OCI-M1 (cell line): ENCODE measurements at regions not wholly inside any gene's neighbourhood (a gene's known extent, or its start where the extent isn't known, plus 50 kb on each side); places are given as distances from the start of the nearest gene placed in this dataset.
A peak's percentile ranks its signal among the peaks of the same experiment; 100 is the strongest.

Experiments used
- DNase-seq: peaks from one replicate; lab custom pipeline; 2025; lab: John Stamatoyannopoulos, UW

- DNase-seq, result no peak
These were observed 170.0 kb upstream of the ZNF32 start for GRCh38 chr10:43818687-43819086.

GRCh38 chr10:43817368-43817767 is 168.7 kb upstream of the ZNF32 start:
- no peak for DNase-seq

GRCh38 chr10:43816351-43817321 is 168.0 kb upstream of the ZNF32 start:
- peak; percentile 62 for DNase-seq

GRCh38 chr10:43815181-43815885 is 166.7 kb upstream of the ZNF32 start:
- no peak for DNase-seq

- no peak for DNase-seq
These were observed 166.0 kb upstream of the ZNF32 start for GRCh38 chr10:43814663-43815062.

GRCh38 chr10:43811871-43812270 is 163.2 kb upstream of the ZNF32 start:
- no peak for DNase-seq

- no peak for DNase-seq
These were observed 160.7 kb upstream of the ZNF32 start for GRCh38 chr10:43809211-43809930.

- DNase-seq, result no peak
These were observed 159.5 kb upstream of the ZNF32 start for GRCh38 chr10:43808136-43808535.

- DNase-seq, result no peak
These were observed 158.4 kb upstream of the ZNF32 start for GRCh38 chr10:43806831-43807640.

GRCh38 chr10:43803791-43804190 is 155.1 kb upstream of the ZNF32 start:
- DNase-seq, result no peak

GRCh38 chr10:43802988-43803696 is 154.5 kb upstream of the ZNF32 start:
- no peak for DNase-seq

GRCh38 chr10:43801626-43802025 is 152.9 kb upstream of the ZNF32 start:
- no peak for DNase-seq

GRCh38 chr10:43801140-43801539 is 152.5 kb upstream of the ZNF32 start:
- DNase-seq, result peak; percentile 49

GRCh38 chr10:43796781-43797180 is 148.1 kb upstream of the ZNF32 start:
- no peak for DNase-seq

GRCh38 chr10:43795639-43796038 is 147.0 kb upstream of the ZNF32 start:
- DNase-seq, result no peak

- DNase-seq, result no peak
These were observed 146.4 kb upstream of the ZNF32 start for GRCh38 chr10:43795093-43795492.

- DNase-seq, result peak; percentile 53
These were observed 145.6 kb upstream of the ZNF32 start for GRCh38 chr10:43794181-43794815.

GRCh38 chr10:43793704-43794103 is 145.0 kb upstream of the ZNF32 start:
- DNase-seq, result no peak

GRCh38 chr10:43790147-43790546 is 141.5 kb upstream of the ZNF32 start:
- DNase-seq, result no peak

GRCh38 chr10:43785252-43785651 is 136.6 kb upstream of the ZNF32 start:
- peak; percentile 74 for DNase-seq
